Osteocyte (in vitro differentiated cells): ENCODE measurements at regions not wholly inside any gene's neighbourhood (a gene's known extent, or its start where the extent isn't known, plus 50 kb on each side); places are given as distances from the start of the nearest gene placed in this dataset.

Experiments used
- DNase-seq: peaks from one replicate; pipeline ENCODE4 v3.0.0; 2021; ENCODE audit warnings: mixed read lengths; ENCODE audit not compliant: unreplicated experiment; ENCODE audit errors: extremely low spot score
- H3K27ac Mint-ChIP-seq: one replicate; pipeline ENCODE4 v1.8.0; 2021; ENCODE audit warnings: mild to moderate bottlenecking, mixed read lengths; ENCODE audit not compliant: unreplicated experiment
- H3K27me3 Mint-ChIP-seq: one replicate; pipeline ENCODE4 v1.8.0; 2021; ENCODE audit warnings: mixed read lengths; ENCODE audit not compliant: unreplicated experiment
- H3K36me3 Mint-ChIP-seq: one replicate; pipeline ENCODE4 v1.8.0; 2021; ENCODE audit warnings: mixed read lengths; ENCODE audit not compliant: unreplicated experiment
- H3K4me1 Mint-ChIP-seq: one replicate; pipeline ENCODE4 v1.8.0; 2021; ENCODE audit warnings: mixed read lengths; ENCODE audit not compliant: unreplicated experiment
- H3K4me3 Mint-ChIP-seq: one replicate; pipeline ENCODE4 v1.8.0; 2021; ENCODE audit warnings: mild to moderate bottlenecking, moderate library complexity, mixed read lengths; ENCODE audit not compliant: unreplicated experiment
- H3K9me3 Mint-ChIP-seq: one replicate; pipeline ENCODE4 v1.8.0; 2021; ENCODE audit warnings: mixed read lengths; ENCODE audit not compliant: unreplicated experiment
- CTCF ChIP-seq: fragments of 200-600 bp; sonication (generic); IDR thresholded peaks from 2 replicates; pipeline ENCODE4 v1.5.0; 2021; ENCODE audit warnings: antibody characterized with exemption, mild to moderate bottlenecking, moderate library complexity

- H3K27me3 Mint-ChIP-seq = peaks cover 52% of the 10 kb centered on the region
- no peak overlapping the region for H3K4me3 Mint-ChIP-seq
- no peaks in the 10 kb centered on the region for H3K9me3 Mint-ChIP-seq
- H3K27ac Mint-ChIP-seq = no peak overlapping the region
- DNase-seq = no peak
- H3K36me3 Mint-ChIP-seq = no peaks in the 10 kb centered on the region
- TF ChIP-seq CTCF = no peak
- no peaks in the 10 kb centered on the region for H3K4me1 Mint-ChIP-seq
Measured at GRCh38 chr17:79389896-79390295, 221.0 kb downstream of the RBFOX3 start.

- Mint-ChIP-seq H3K4me1 (no peaks in the 10 kb centered on the region), H3K27me3 (peaks cover 48% of the 10 kb centered on the region), H3K36me3 (no peaks in the 10 kb centered on the region), H3K4me3 (no peak overlapping the region), H3K9me3 (no peaks in the 10 kb centered on the region), H3K27ac (no peak overlapping the region)
- no peak for DNase-seq
- TF ChIP-seq CTCF = peak; percentile 77
Measured at GRCh38 chr17:79388556-79389295, 222.1 kb downstream of the RBFOX3 start.

- DNase-seq = no peak
- H3K4me1 Mint-ChIP-seq = no peaks in the 10 kb centered on the region
- no peaks in the 10 kb centered on the region for H3K36me3 Mint-ChIP-seq
- peaks cover 46% of the 10 kb centered on the region for H3K27me3 Mint-ChIP-seq
- H3K4me3 Mint-ChIP-seq = no peak overlapping the region
- no peak for TF ChIP-seq CTCF
- H3K9me3 Mint-ChIP-seq = no peaks in the 10 kb centered on the region
- H3K27ac Mint-ChIP-seq = no peak overlapping the region
Measured at GRCh38 chr17:79387783-79388182, 223.1 kb downstream of the RBFOX3 start.

GRCh38 chr17:79385962-79386563, 224.8 kb downstream of the RBFOX3 start:
- H3K27me3 Mint-ChIP-seq = peaks cover 29% of the 10 kb centered on the region
- no peaks in the 10 kb centered on the region for H3K4me1 Mint-ChIP-seq
- DNase-seq = no peak
- H3K27ac Mint-ChIP-seq = no peak overlapping the region
- no peaks in the 10 kb centered on the region for H3K36me3 Mint-ChIP-seq
- no peak overlapping the region for H3K4me3 Mint-ChIP-seq
- no peak for TF ChIP-seq CTCF
- no peaks in the 10 kb centered on the region for H3K9me3 Mint-ChIP-seq

- no peak for TF ChIP-seq CTCF
- no peak overlapping the region for H3K4me3 Mint-ChIP-seq
- DNase-seq = no peak
- no peaks in the 10 kb centered on the region for H3K36me3 Mint-ChIP-seq
- H3K27me3 Mint-ChIP-seq = peaks cover 29% of the 10 kb centered on the region
- no peaks in the 10 kb centered on the region for H3K4me1 Mint-ChIP-seq
- H3K27ac Mint-ChIP-seq = no peak overlapping the region
- no peaks in the 10 kb centered on the region for H3K9me3 Mint-ChIP-seq
Measured at GRCh38 chr17:79382313-79382712, 228.5 kb downstream of the RBFOX3 start.
